Brain microvascular endothelial cell (primary cell): ENCODE measurements at regions not wholly inside any gene's neighbourhood (a gene's known extent, or its start where the extent isn't known, plus 50 kb on each side); places are given as distances from the start of the nearest gene placed in this dataset.

Source experiments
- DNase-seq: peaks from one replicate; pipeline ENCODE4 v3.0.0-alpha.2; 2020
- H3K27ac ChIP-seq: fragments of 250-450 bp; sonication (Bioruptor Pico); 2 replicates; pipeline ENCODE4 v1.5.1; 2020; ENCODE audit warnings: mild to moderate bottlenecking, moderate library complexity
- H3K27me3 ChIP-seq: fragments of 250-450 bp; sonication (Bioruptor Pico); replicated peaks from 2 replicates; pipeline ENCODE4 v1.5.1; 2020; ENCODE audit warnings: mild to moderate bottlenecking
- H3K36me3 ChIP-seq: fragments of 250-450 bp; sonication (Bioruptor Pico); replicated peaks from 2 replicates; pipeline ENCODE4 v1.5.1; 2020; ENCODE audit warnings: mild to moderate bottlenecking
- H3K4me3 ChIP-seq: 2 replicates; pipeline ENCODE4 v1.5.1; 2011; ENCODE audit warnings: low read depth, mild to moderate bottlenecking, control low read depth, low read length, moderate library complexity
- CTCF ChIP-seq: IDR thresholded peaks from 2 replicates; pipeline ENCODE4 v1.5.1; 2011; ENCODE audit warnings: low read depth, mild to moderate bottlenecking, moderate library complexity, low read length, control low read depth, inconsistent platforms; ENCODE audit errors: missing control alignments
- in situ Hi-C: cut with HindIII; loops from 2 replicates; pipeline ENCODE4 v1.10.0; 2017; ENCODE audit warnings: low sequenced_read_pairs, low pct_ligation_motif_present

GRCh38 chr2:53473775-53474311 lies 293.8 kb upstream of the CHAC2 start:
- Histone ChIP-seq H3K36me3 (no peaks in the 10 kb centered on the region), H3K4me3 (no peak overlapping the region), H3K27me3 (no peaks in the 10 kb centered on the region), H3K27ac (no peak overlapping the region)
- DNase-seq = no peak
- in situ Hi-C loops = no loop called here
- no peak for TF ChIP-seq CTCF

GRCh38 chr2:53473236-53473635 lies 294.4 kb upstream of the CHAC2 start:
- no peaks in the 10 kb centered on the region for H3K36me3 ChIP-seq
- no peaks in the 10 kb centered on the region for H3K27me3 ChIP-seq
- peak; percentile 47 for TF ChIP-seq CTCF
- no peak overlapping the region for H3K27ac ChIP-seq
- H3K4me3 ChIP-seq = no peak overlapping the region
- no peak for DNase-seq
- in situ Hi-C loops = no loop called here

- in situ Hi-C loops = no loop called here
- Histone ChIP-seq H3K36me3 (no peaks in the 10 kb centered on the region), H3K4me3 (no peak overlapping the region), H3K27me3 (no peaks in the 10 kb centered on the region), H3K27ac (no peak overlapping the region)
- no peak for TF ChIP-seq CTCF
- no peak for DNase-seq
These were observed 300.0 kb upstream of the CHAC2 start for GRCh38 chr2:53467467-53468180.

GRCh38 chr2:53463806-53464726 lies 303.5 kb upstream of the CHAC2 start:
- no peak for TF ChIP-seq CTCF
- DNase-seq = no peak
- no peak overlapping the region for H3K4me3 ChIP-seq
- H3K27me3 ChIP-seq = no peaks in the 10 kb centered on the region
- in situ Hi-C loops = no loop called here
- H3K36me3 ChIP-seq = no peaks in the 10 kb centered on the region
- no peak overlapping the region for H3K27ac ChIP-seq

GRCh38 chr2:53460937-53461336 lies 306.7 kb upstream of the CHAC2 start:
- TF ChIP-seq CTCF = no peak
- no peak overlapping the region for H3K4me3 ChIP-seq
- H3K36me3 ChIP-seq = no peaks in the 10 kb centered on the region
- DNase-seq = no peak
- in situ Hi-C loops = no loop called here
- H3K27ac ChIP-seq = no peak overlapping the region
- H3K27me3 ChIP-seq = no peaks in the 10 kb centered on the region
